GM12878 (cell line): ENCODE measurements at regions not wholly inside any gene's neighbourhood (a gene's known extent, or its start where the extent isn't known, plus 50 kb on each side); places are given as distances from the start of the nearest gene placed in this dataset.

ENCODE experiments used
- ATF2 ChIP-seq: IDR thresholded peaks from 2 replicates; pipeline ENCODE4 v1.6.1; 2012; ENCODE audit warnings: low read length, inconsistent platforms
- BCLAF1 ChIP-seq: fragments of 450-650 bp; IDR thresholded peaks from 2 replicates; pipeline ENCODE4 v1.6.1; 2017; ENCODE audit warnings: antibody characterized with exemption, mild to moderate bottlenecking, moderate library complexity
- BMI1 ChIP-seq: fragments of 450-650 bp; IDR thresholded peaks from 2 replicates; pipeline ENCODE4 v1.6.1; 2016; ENCODE audit warnings: mild to moderate bottlenecking, moderate library complexity, borderline replicate concordance
- E2F8 ChIP-seq: fragments of 450-650 bp; IDR thresholded peaks from 2 replicates; pipeline ENCODE4 v1.6.1; 2018; ENCODE audit warnings: mild to moderate bottlenecking, low read depth, moderate library complexity; ENCODE audit not compliant: partially characterized antibody
- E4F1 ChIP-seq: fragments of 450-650 bp; IDR thresholded peaks from 2 replicates; pipeline ENCODE4 v1.6.1; 2018; ENCODE audit warnings: borderline replicate concordance, mild to moderate bottlenecking; ENCODE audit not compliant: partially characterized antibody
- FOXK2 ChIP-seq: fragments of 450-650 bp; IDR thresholded peaks from 2 replicates; pipeline ENCODE4 v1.6.1; 2017; ENCODE audit warnings: mild to moderate bottlenecking, moderate library complexity
- GABPA ChIP-seq: IDR thresholded peaks from 2 replicates; pipeline ENCODE4 v1.6.1; 2014; ENCODE audit warnings: antibody characterized with exemption, low read depth, mild to moderate bottlenecking, inconsistent platforms
- HDAC2 ChIP-seq: fragments of 200-600 bp; sonication (generic); IDR thresholded peaks from 2 replicates; pipeline ENCODE4 v1.6.1; 2017
- JUND ChIP-seq: IDR thresholded peaks from 2 replicates; pipeline ENCODE4 v1.6.1; 2012; ENCODE audit warnings: low read depth, mild to moderate bottlenecking, low read length, improper control_type of control experiment, moderate library complexity
- KDM1A ChIP-seq: fragments of 200-600 bp; sonication (generic); IDR thresholded peaks from 2 replicates; pipeline ENCODE4 v1.6.1; 2016; ENCODE audit warnings: borderline replicate concordance
- LARP7 ChIP-seq: fragments of 450-650 bp; IDR thresholded peaks from 2 replicates; pipeline ENCODE4 v1.6.1; 2017; ENCODE audit warnings: mild to moderate bottlenecking
- NFYA ChIP-seq: IDR thresholded peaks from 2 replicates; pipeline ENCODE4 v1.6.1; 2011; ENCODE audit warnings: low read depth, mild to moderate bottlenecking, low read length, improper control_type of control experiment, borderline replicate concordance
- NR2F1 ChIP-seq: fragments of 450-650 bp; conservative IDR thresholded peaks from 2 replicates; pipeline ENCODE4 v1.6.1; 2017; ENCODE audit warnings: mild to moderate bottlenecking
- PAX8 ChIP-seq: fragments of 450-650 bp; IDR thresholded peaks from 2 replicates; pipeline ENCODE4 v1.6.1; 2017; ENCODE audit warnings: mild to moderate bottlenecking, moderate library complexity
- RB1 ChIP-seq: fragments of 450-650 bp; formaldehyde crosslinking; IDR thresholded peaks from 2 replicates; pipeline ENCODE4 v1.6.1; 2017; ENCODE audit warnings: mild to moderate bottlenecking, borderline replicate concordance
- SIN3A ChIP-seq: IDR thresholded peaks from 2 replicates; pipeline ENCODE4 v1.6.1; 2012; ENCODE audit warnings: low read depth, low read length, improper control_type of control experiment
- SPI1 ChIP-seq: IDR thresholded peaks from 2 replicates; pipeline ENCODE4 v1.6.1; 2011; ENCODE audit warnings: low read depth, mild to moderate bottlenecking, low read length, moderate library complexity, borderline replicate concordance; ENCODE audit not compliant: insufficient read depth
- TARDBP ChIP-seq: IDR thresholded peaks from 2 replicates; pipeline ENCODE4 v1.6.1; 2016; ENCODE audit warnings: borderline replicate concordance
- TBL1XR1 ChIP-seq: IDR thresholded peaks from 2 replicates; pipeline ENCODE4 v1.6.1; 2012; ENCODE audit warnings: low read depth, low read length, improper control_type of control experiment
- TCF3 ChIP-seq: IDR thresholded peaks from 2 replicates; pipeline ENCODE4 v1.6.1; 2012; ENCODE audit warnings: low read depth, mild to moderate bottlenecking, low read length, borderline replicate concordance; ENCODE audit not compliant: insufficient read depth
- YY1 ChIP-seq: IDR thresholded peaks from 2 replicates; pipeline ENCODE4 v1.6.1; 2011; ENCODE audit warnings: low read depth, mild to moderate bottlenecking, low read length
- ZZZ3 ChIP-seq: IDR thresholded peaks from 2 replicates; pipeline ENCODE4 v1.6.1; 2011; ENCODE audit warnings: low read depth; ENCODE audit not compliant: control insufficient read depth, insufficient read length

GRCh38 chr4:155491336-155492120, 114.8 kb upstream of the MAP9 start (continued):
- TF ChIP-seq FOXK2 (no peak), TCF3 (no peak), BCLAF1 (no peak), E4F1 (no peak), HDAC2 (no peak), E2F8 (no peak), GABPA (no peak), TBL1XR1 (no peak), TARDBP (no peak), PAX8 (no peak), JUND (no peak), SPI1 (no peak), KDM1A (no peak), SIN3A (no peak), NR2F1 (peak; percentile 62), NFYA (no peak), RB1 (no peak), LARP7 (no peak), ZZZ3 (no peak), YY1 (no peak), BMI1 (no peak), ATF2 (peak; percentile 53)
